ENCODE measurements at regions not wholly inside any gene's neighbourhood (a gene's known extent, or its start where the extent isn't known, plus 50 kb on each side); places are given as distances from the start of the nearest gene placed in this dataset.

- H3K9me3 ChIP-seq (ENCODE audit: control insufficient read depth in 1 of 2, insufficient read depth in 1 of 2, low read depth in 1 of 2, low read length in 2 of 2), result no peaks in the 10 kb centered on the region
- no peak overlapping the region for H3K4me3 ChIP-seq (replicated peaks in 1 of 2; ENCODE audit: low read depth in 1 of 2, low read length in 2 of 2)
- no peaks in the 10 kb centered on the region for H3K27me3 ChIP-seq (ENCODE audit: insufficient read depth, low read length)
- POLR2A ChIA-PET, result no interaction called here
- CTCF ChIA-PET, result no interaction called here
- RAD21 ChIA-PET (ENCODE audit: low non-redundant PET in 1 of 2, low total read pairs in 2 of 2, uncharacterized antibody in 2 of 2, unreplicated experiment in 2 of 2), result no interaction called here
- H3K4me1 ChIP-seq (ENCODE audit: control insufficient read depth in 1 of 2, insufficient read depth in 2 of 2, low read length in 2 of 2), result peaks cover 3 to 14% of the 10 kb centered on the region in 2 experiments; a peak in 2 of 4 replicates
- no peaks in the 10 kb centered on the region for H3K79me2 ChIP-seq (ENCODE audit: insufficient read depth, low read length)
- no peak overlapping the region for H3K9ac ChIP-seq (ENCODE audit: low read length)
- DNase-seq (ENCODE audit: low read depth, low spot score) (no peak), ATAC-seq (no peak)
- intact Hi-C loops (cut with micrococcal nuclease), result no loop called here
- no TSS peak for BruUV-seq (replicated peaks)
- H3K9me2 ChIP-seq (ENCODE audit: insufficient read depth), result no peaks in the 10 kb centered on the region
- H2AFZ ChIP-seq (ENCODE audit: low read depth, low read length, poor library complexity, severe bottlenecking), result no peak overlapping the region
- no peak overlapping the region for H3K4me2 ChIP-seq (ENCODE audit: low read length)
- TF ChIP-seq CEBPB (IDR thresholded peaks at IDR 0.05; ENCODE audit: low read depth) (no peak), EGR1 (IDR thresholded peaks at IDR 0.05; ENCODE audit: low read depth) (no peak), RAD21 (IDR thresholded peaks at IDR 0.05; ENCODE audit: low read depth) (no peak), POLR2A (IDR thresholded peaks at IDR 0.05; ENCODE audit: borderline replicate concordance, extremely low read depth, insufficient read depth, insufficient read length) (no peak)
- no peak overlapping the region for H3K27ac ChIP-seq (ENCODE audit: low read depth, low read length)
- no peaks in the 10 kb centered on the region for H3K36me3 ChIP-seq (ENCODE audit: control insufficient read depth in 1 of 2, insufficient read depth in 2 of 2, low read length in 2 of 2)
- H4K20me1 ChIP-seq (ENCODE audit: insufficient read depth), result no peaks in the 10 kb centered on the region
Measured at GRCh38 chr1:29651246-29651645, 414.9 kb downstream of the PTPRU start.

GRCh38 chr1:29650476-29650875 lies 414.2 kb downstream of the PTPRU start:
- Histone ChIP-seq H3K27me3 (ENCODE audit: insufficient read depth, low read length) (no peaks in the 10 kb centered on the region), H3K4me2 (ENCODE audit: low read length) (no peak overlapping the region), H2AFZ (ENCODE audit: low read depth, low read length, poor library complexity, severe bottlenecking) (no peak overlapping the region), H3K9me2 (ENCODE audit: insufficient read depth) (no peaks in the 10 kb centered on the region), H3K9ac (ENCODE audit: low read length) (no peak overlapping the region), H3K27ac (ENCODE audit: low read depth, low read length) (no peak overlapping the region), H4K20me1 (ENCODE audit: insufficient read depth) (no peaks in the 10 kb centered on the region), H3K4me1 (ENCODE audit: control insufficient read depth in 1 of 2, insufficient read depth in 2 of 2, low read length in 2 of 2) (peaks cover 3 to 14% of the 10 kb centered on the region in 2 experiments; a peak in 2 of 4 replicates), H3K9me3 (ENCODE audit: control insufficient read depth in 1 of 2, insufficient read depth in 1 of 2, low read depth in 1 of 2, low read length in 2 of 2) (no peaks in the 10 kb centered on the region), H3K4me3 (replicated peaks in 1 of 2; ENCODE audit: low read depth in 1 of 2, low read length in 2 of 2) (no peak overlapping the region), H3K36me3 (ENCODE audit: control insufficient read depth in 1 of 2, insufficient read depth in 2 of 2, low read length in 2 of 2) (no peaks in the 10 kb centered on the region), H3K79me2 (ENCODE audit: insufficient read depth, low read length) (no peaks in the 10 kb centered on the region)
- ChIA-PET CTCF (no interaction called here), RAD21 (ENCODE audit: low non-redundant PET in 1 of 2, low total read pairs in 2 of 2, uncharacterized antibody in 2 of 2, unreplicated experiment in 2 of 2) (no interaction called here), POLR2A (no interaction called here)
- ATAC-seq (no peak), DNase-seq (ENCODE audit: low read depth, low spot score) (no peak)
- no TSS peak for BruUV-seq (replicated peaks)
- intact Hi-C loops (cut with micrococcal nuclease), result no loop called here
- no peak for TF ChIP-seq REST (IDR thresholded peaks at IDR 0.05; ENCODE audit: low read depth)
- no peak for TF ChIP-seq CTCF (IDR thresholded peaks at IDR 0.05 in 2 of 3, conservative IDR thresholded peaks at IDR 0.05 in 1 of 3; ENCODE audit: borderline replicate concordance in 1 of 3, insufficient read depth in 1 of 3, low read depth in 2 of 3, low read length in 2 of 3)
- TF ChIP-seq SRF (IDR thresholded peaks at IDR 0.05; ENCODE audit: low read depth), result no peak
- no peak for TF ChIP-seq POLR2A (IDR thresholded peaks at IDR 0.05; ENCODE audit: borderline replicate concordance, extremely low read depth, insufficient read depth, insufficient read length)
- TF ChIP-seq EZH2 (IDR thresholded peaks at IDR 0.05), result no peak
- TF ChIP-seq ELF1 (IDR thresholded peaks at IDR 0.05; ENCODE audit: borderline replicate concordance, low read depth), result no peak
- TF ChIP-seq RAD21 (IDR thresholded peaks at IDR 0.05; ENCODE audit: low read depth), result no peak
- TF ChIP-seq YY1 (IDR thresholded peaks at IDR 0.05; ENCODE audit: extremely low read depth, insufficient replicate concordance, low read depth, low read length), result no peak
- no peak for TF ChIP-seq SIN3A (IDR thresholded peaks at IDR 0.05; ENCODE audit: low read depth)
- no peak for TF ChIP-seq TCF7L2 (IDR thresholded peaks at IDR 0.05; ENCODE audit: borderline replicate concordance, extremely low read depth, insufficient read depth, insufficient read length)
- no peak for TF ChIP-seq ATF3 (IDR thresholded peaks at IDR 0.05)
- no peak for TF ChIP-seq CEBPB (IDR thresholded peaks at IDR 0.05; ENCODE audit: low read depth)
- no peak for TF ChIP-seq FOSL1 (IDR thresholded peaks at IDR 0.05; ENCODE audit: low read depth)
- TF ChIP-seq JUND (IDR thresholded peaks at IDR 0.05), result no peak

Data from HCT116 (cell line).